HG03060 (cell line): ENCODE measurements at regions not wholly inside any gene's neighbourhood (a gene's known extent, or its start where the extent isn't known, plus 50 kb on each side); places are given as distances from the start of the nearest gene placed in this dataset.
"Not testable (repeated sequence)": the region's sequence is repeated elsewhere in the genome, so short reads cannot be mapped to it uniquely, and the experiment has no call there.

Experiments used
- ATAC-seq: cut with Tn5 transposase; IDR thresholded peaks from one replicate; pipeline ENCODE4 v1.9.1; 2021; ENCODE audit warnings: low read depth, moderate number of reproducible peaks; ENCODE audit not compliant: unreplicated experiment

GRCh38 chr2:160550048-160550447 is 56.4 kb upstream of the RBMS1 start:
- ATAC-seq = no peak

- ATAC-seq = no peak
Measured at GRCh38 chr2:160551259-160551658, 57.7 kb upstream of the RBMS1 start.

- ATAC-seq = no peak
Measured at GRCh38 chr2:160555420-160556071, 61.9 kb upstream of the RBMS1 start.

- ATAC-seq = no peak
Measured at GRCh38 chr2:160557903-160558302, 64.3 kb upstream of the RBMS1 start.

GRCh38 chr2:160558531-160558930 is 64.9 kb upstream of the RBMS1 start:
- no peak for ATAC-seq

- ATAC-seq = no peak
Measured at GRCh38 chr2:160561551-160562295, 68.1 kb upstream of the RBMS1 start.

GRCh38 chr2:160562730-160563129 is 69.1 kb upstream of the RBMS1 start:
- ATAC-seq = no peak

GRCh38 chr2:160564591-160564990 is 71.0 kb upstream of the RBMS1 start:
- ATAC-seq = no peak

GRCh38 chr2:160565099-160565845 is 71.7 kb upstream of the RBMS1 start:
- no peak for ATAC-seq

GRCh38 chr2:160566717-160567116 is 73.1 kb upstream of the RBMS1 start:
- ATAC-seq = no peak

GRCh38 chr2:160568856-160569255 is 75.2 kb upstream of the RBMS1 start:
- no peak for ATAC-seq

GRCh38 chr2:160570376-160570775 is 76.8 kb upstream of the RBMS1 start:
- no peak for ATAC-seq

GRCh38 chr2:160574468-160575140 is 81.0 kb upstream of the RBMS1 start:
- no peak for ATAC-seq

GRCh38 chr2:160575368-160575767 is 81.8 kb upstream of the RBMS1 start:
- ATAC-seq = no peak

- no peak for ATAC-seq
Measured at GRCh38 chr2:160576054-160576499, 82.5 kb upstream of the RBMS1 start.

GRCh38 chr2:160577081-160577480 is 83.5 kb upstream of the RBMS1 start:
- ATAC-seq = not testable (repeated sequence)

GRCh38 chr2:160581035-160581434 is 87.4 kb upstream of the RBMS1 start:
- no peak for ATAC-seq

- ATAC-seq = no peak
Measured at GRCh38 chr2:160581448-160581847, 87.8 kb upstream of the RBMS1 start.

GRCh38 chr2:160582081-160582480 is 88.5 kb upstream of the RBMS1 start:
- ATAC-seq = no peak

- ATAC-seq = no peak
Measured at GRCh38 chr2:160582490-160583145, 89.0 kb upstream of the RBMS1 start.
